ENCODE measurements at regions not wholly inside any gene's neighbourhood (a gene's known extent, or its start where the extent isn't known, plus 50 kb on each side); places are given as distances from the start of the nearest gene placed in this dataset.

- TF ChIP-seq NR2C2 (IDR thresholded peaks at IDR 0.05; ENCODE audit: borderline replicate concordance, control insufficient read depth, insufficient read length, low read depth) (no peak), KDM1A (IDR thresholded peaks at IDR 0.05; ENCODE audit: borderline replicate concordance) (no peak), SIX5 (IDR thresholded peaks at IDR 0.05; ENCODE audit: low read depth, low read length, severe bottlenecking) (no peak), ZNF274 (IDR thresholded peaks at IDR 0.05; ENCODE audit: insufficient read depth, insufficient read length) (no peak), BCLAF1 (IDR thresholded peaks at IDR 0.05) (no peak), SMAD1 (IDR thresholded peaks at IDR 0.05; ENCODE audit: low read depth, partially characterized antibody) (no peak), EED (IDR thresholded peaks at IDR 0.05; ENCODE audit: low read depth) (no peak), E2F8 (IDR thresholded peaks at IDR 0.05; ENCODE audit: low read depth, partially characterized antibody) (no peak)
- TF ChIP-seq, protein P1, sequence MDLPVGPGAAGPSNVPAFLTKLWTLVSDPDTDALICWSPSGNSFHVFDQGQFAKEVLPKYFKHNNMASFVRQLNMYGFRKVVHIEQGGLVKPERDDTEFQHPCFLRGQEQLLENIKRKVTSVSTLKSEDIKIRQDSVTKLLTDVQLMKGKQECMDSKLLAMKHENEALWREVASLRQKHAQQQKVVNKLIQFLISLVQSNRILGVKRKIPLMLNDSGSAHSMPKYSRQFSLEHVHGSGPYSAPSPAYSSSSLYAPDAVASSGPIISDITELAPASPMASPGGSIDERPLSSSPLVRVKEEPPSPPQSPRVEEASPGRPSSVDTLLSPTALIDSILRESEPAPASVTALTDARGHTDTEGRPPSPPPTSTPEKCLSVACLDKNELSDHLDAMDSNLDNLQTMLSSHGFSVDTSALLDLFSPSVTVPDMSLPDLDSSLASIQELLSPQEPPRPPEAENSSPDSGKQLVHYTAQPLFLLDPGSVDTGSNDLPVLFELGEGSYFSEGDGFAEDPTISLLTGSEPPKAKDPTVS (IDR thresholded peaks at IDR 0.05; ENCODE audit: low read depth, low read length): no peak
Observed at GRCh38 chr2:236354973-236355595, 90.9 kb upstream of the ASB18 start.

More at GRCh38 chr2:236354973-236355595, 90.9 kb upstream of the ASB18 start:
- FAIRE-seq: no peak
- DNase-seq (ENCODE audit: low read depth, low spot score): no peak
- H2AFZ ChIP-seq (ENCODE audit: control insufficient read depth, low read depth, low read length): no peak overlapping the region
- no peaks in the 10 kb centered on the region for H3K36me3 ChIP-seq (ENCODE audit: control insufficient read depth in 2 of 2, insufficient read depth in 2 of 2, low read length in 1 of 2)
- no peak overlapping the region for H3K4me3 ChIP-seq
- intact Hi-C loops (cut with micrococcal nuclease; ENCODE audit: unreplicated experiment) (loop anchor here (1.0 to 10.0 kb wide), 2 partner anchors 160 to 214 kb away; partner anchors contain the start of gene ACKR3), in situ Hi-C loops (cut with MboI) (no loop called here)
- no peaks in the 10 kb centered on the region for H3K79me2 ChIP-seq (ENCODE audit: control insufficient read depth, insufficient read depth, low read length)
- CTCF ChIA-PET: interaction anchor here (1.0 kb wide), 1 partner anchor 156 kb away, joined by 6 read pairs; no protein-coding TSS in a partner anchor
- ATAC-seq: no peak
- no peak overlapping the region for H3K9ac ChIP-seq (ENCODE audit: control insufficient read depth, insufficient read depth, low read length)
- no peak overlapping the region for H3K27ac ChIP-seq (ENCODE audit: control insufficient read depth, insufficient read depth)
- no TSS peak for BruUV-seq (replicated peaks)
- no peaks in the 10 kb centered on the region for H3K4me1 ChIP-seq (ENCODE audit: control insufficient read depth, insufficient read depth, low read length)
- no peak overlapping the region for H3K4me2 ChIP-seq (ENCODE audit: control insufficient read depth, insufficient read depth)
- POLR2A ChIA-PET: no interaction called here
- RAD21 ChIA-PET (ENCODE audit: unreplicated experiment): interaction anchor here (2.3 kb wide), 1 partner anchor 215 kb away, joined by 10 read pairs; the partner anchor contains the start of gene ACKR3
- 48% methylated on average over 21 of the region's 21 CpGs for WGBS (ENCODE audit: insufficient coverage, insufficient replicate concordance, low lambda C conversion rate, missing lambda C conversion rate)
- no peaks in the 10 kb centered on the region for H4K20me1 ChIP-seq (ENCODE audit: control insufficient read depth, insufficient read depth)
- no peaks in the 10 kb centered on the region for H3K27me3 ChIP-seq (replicated peaks in 1 of 2; ENCODE audit: control insufficient read depth in 2 of 2, insufficient read depth in 2 of 2, low read length in 1 of 2)
- H3K9me3 ChIP-seq (replicated peaks; ENCODE audit: control insufficient read depth, insufficient read depth, low read length): no peaks in the 10 kb centered on the region
- SMC1A ChIA-PET (ENCODE audit: uncharacterized antibody, unreplicated experiment): interaction anchor here (0.9 kb wide), 1 partner anchor 157 kb away, joined by 3 read pairs; no protein-coding TSS in a partner anchor
